Calu3 (cell line): ENCODE measurements at regions not wholly inside any gene's neighbourhood (a gene's known extent, or its start where the extent isn't known, plus 50 kb on each side); places are given as distances from the start of the nearest gene placed in this dataset.

ENCODE experiments used
- BruUV-seq: library from RNA; stranded (reverse); fragments of 400-500 nt; replicated peaks from 2 replicates; lab custom pipeline; 2021; lab: Mats Ljungman, UMichigan
- CTCF ChIA-PET: fragments of 300-600 bp; sonication (Branson Sonifier 250); formaldehyde crosslinking; loops from one replicate; lab custom pipeline; 2022; ENCODE audit warnings: antibody characterized with exemption; lab: Charles Lee
- DNase-seq: peaks from one replicate; pipeline ENCODE4 v3.0.0; 2022
- H3K27ac Mint-ChIP-seq: one replicate; pipeline ENCODE4 v1.8.0; 2022; ENCODE audit warnings: mixed read lengths; ENCODE audit not compliant: unreplicated experiment
- H3K27me3 Mint-ChIP-seq: one replicate; pipeline ENCODE4 v1.8.0; 2022; ENCODE audit warnings: mixed read lengths; ENCODE audit not compliant: unreplicated experiment
- H3K36me3 Mint-ChIP-seq: one replicate; pipeline ENCODE4 v1.8.0; 2022; ENCODE audit warnings: mild to moderate bottlenecking, moderate library complexity, mixed read lengths; ENCODE audit not compliant: insufficient read depth, unreplicated experiment
- H3K4me1 Mint-ChIP-seq: one replicate; pipeline ENCODE4 v1.8.0; 2022; ENCODE audit warnings: mild to moderate bottlenecking, low read depth, mixed read lengths; ENCODE audit not compliant: unreplicated experiment
- H3K4me3 Mint-ChIP-seq: one replicate; pipeline ENCODE4 v1.8.0; 2022; ENCODE audit warnings: mild to moderate bottlenecking, low read depth, moderate library complexity, mixed read lengths; ENCODE audit not compliant: unreplicated experiment
- H3K9me3 Mint-ChIP-seq: one replicate; pipeline ENCODE4 v1.8.0; 2022; ENCODE audit warnings: low read depth, mixed read lengths; ENCODE audit not compliant: unreplicated experiment
- CTCF ChIP-seq: fragments of 200-600 bp; IDR thresholded peaks from one replicate; pipeline ENCODE4 v1.8.0; 2022; ENCODE audit warnings: antibody characterized with exemption; ENCODE audit not compliant: unreplicated experiment
- intact Hi-C: fragments of 100-400 bp; cut with micrococcal nuclease; formaldehyde crosslinking; loops from one replicate; pipeline ENCODE4 v1.10.0; 2022; ENCODE audit not compliant: unreplicated experiment

- H3K9me3 Mint-ChIP-seq = no peaks in the 10 kb centered on the region
- DNase-seq = no peak
- no peaks in the 10 kb centered on the region for H3K27me3 Mint-ChIP-seq
- no peaks in the 10 kb centered on the region for H3K4me1 Mint-ChIP-seq
- no peaks in the 10 kb centered on the region for H3K36me3 Mint-ChIP-seq
- H3K4me3 Mint-ChIP-seq = no peak overlapping the region
- intact Hi-C loops = no loop called here
- TF ChIP-seq CTCF = no peak
- CTCF ChIA-PET = no interaction called here
- H3K27ac Mint-ChIP-seq = no peak overlapping the region
- no TSS peak for BruUV-seq
These were observed 261.4 kb upstream of the PRDM1 start for GRCh38 chr6:105824732-105825131.

- no peaks in the 10 kb centered on the region for H3K27me3 Mint-ChIP-seq
- H3K9me3 Mint-ChIP-seq = no peaks in the 10 kb centered on the region
- H3K4me1 Mint-ChIP-seq = no peaks in the 10 kb centered on the region
- intact Hi-C loops = no loop called here
- CTCF ChIA-PET = no interaction called here
- no peak for DNase-seq
- no peak overlapping the region for H3K4me3 Mint-ChIP-seq
- no peak overlapping the region for H3K27ac Mint-ChIP-seq
- H3K36me3 Mint-ChIP-seq = no peaks in the 10 kb centered on the region
- BruUV-seq = no TSS peak
- no peak for TF ChIP-seq CTCF
These were observed 264.4 kb upstream of the PRDM1 start for GRCh38 chr6:105821777-105822176.

GRCh38 chr6:105821027-105821426, 265.1 kb upstream of the PRDM1 start:
- H3K27ac Mint-ChIP-seq = no peak overlapping the region

GRCh38 chr6:105819745-105820144, 266.4 kb upstream of the PRDM1 start:
- DNase-seq = no peak
- no peak overlapping the region for H3K4me3 Mint-ChIP-seq

More at GRCh38 chr6:105821027-105821426, 265.1 kb upstream of the PRDM1 start:
- TF ChIP-seq CTCF = no peak
- H3K4me3 Mint-ChIP-seq = no peak overlapping the region
- BruUV-seq = no TSS peak
- no peaks in the 10 kb centered on the region for H3K4me1 Mint-ChIP-seq
- CTCF ChIA-PET = no interaction called here
- H3K36me3 Mint-ChIP-seq = no peaks in the 10 kb centered on the region
- no peaks in the 10 kb centered on the region for H3K27me3 Mint-ChIP-seq
- no peaks in the 10 kb centered on the region for H3K9me3 Mint-ChIP-seq
- no peak for DNase-seq
- intact Hi-C loops = no loop called here

More at GRCh38 chr6:105819745-105820144, 266.4 kb upstream of the PRDM1 start:
- H3K4me1 Mint-ChIP-seq = no peaks in the 10 kb centered on the region
- no peaks in the 10 kb centered on the region for H3K27me3 Mint-ChIP-seq
- no TSS peak for BruUV-seq
- no peak overlapping the region for H3K27ac Mint-ChIP-seq
- no peak for TF ChIP-seq CTCF
- H3K36me3 Mint-ChIP-seq = no peaks in the 10 kb centered on the region
- intact Hi-C loops = no loop called here
- CTCF ChIA-PET = no interaction called here
- H3K9me3 Mint-ChIP-seq = no peaks in the 10 kb centered on the region
